HepG2 (cell line): ENCODE measurements at regions not wholly inside any gene's neighbourhood (a gene's known extent, or its start where the extent isn't known, plus 50 kb on each side); places are given as distances from the start of the nearest gene placed in this dataset.

Experiments used
- ATRX ChIP-seq: sonication (generic); formaldehyde crosslinking; IDR thresholded peaks from 2 replicates; pipeline ENCODE4 v1.4.0; 2020; ENCODE audit warnings: missing genetic modification reagents, borderline replicate concordance
- BRCA1 ChIP-seq: sonication (generic); formaldehyde crosslinking; IDR thresholded peaks from 2 replicates; pipeline ENCODE4 v1.4.0; 2020; ENCODE audit warnings: missing genetic modification reagents
- EZH2 ChIP-seq: conservative IDR thresholded peaks from 2 replicates; pipeline ENCODE4 v1.6.1; 2012; ENCODE audit warnings: mild to moderate bottlenecking, low read depth, low read length, moderate library complexity
- FOXC1 ChIP-seq: sonication (generic); formaldehyde crosslinking; IDR thresholded peaks from 2 replicates; pipeline ENCODE4 v1.8.0; 2022; ENCODE audit warnings: mild to moderate bottlenecking, missing genetic modification reagents, borderline replicate concordance
- JDP2 ChIP-seq: sonication (generic); formaldehyde crosslinking; IDR thresholded peaks from 2 replicates; pipeline ENCODE4 v1.8.1; 2022; ENCODE audit warnings: missing genetic modification reagents, borderline replicate concordance
- KDM5A ChIP-seq: fragments of 200-600 bp; sonication (generic); IDR thresholded peaks from 2 replicates; pipeline ENCODE4 v1.7.0; 2018; ENCODE audit warnings: antibody characterized with exemption, mild to moderate bottlenecking, low read length, borderline replicate concordance
- MEIS2 ChIP-seq: sonication (generic); formaldehyde crosslinking; IDR thresholded peaks from 2 replicates; pipeline ENCODE4 v1.9.0; 2021; ENCODE audit warnings: mild to moderate bottlenecking, missing genetic modification reagents
- MXI1 ChIP-seq: IDR thresholded peaks from 3 replicates; pipeline ENCODE4 v1.6.1; 2012; ENCODE audit warnings: low read depth, low read length, inconsistent platforms, borderline replicate concordance
- NRL ChIP-seq: sonication (generic); formaldehyde crosslinking; IDR thresholded peaks from 2 replicates; pipeline ENCODE4 v1.5.0; 2020; ENCODE audit warnings: missing genetic modification reagents, mild to moderate bottlenecking, moderate library complexity, borderline replicate concordance
- SP4 ChIP-seq: sonication (generic); formaldehyde crosslinking; IDR thresholded peaks from 2 replicates; pipeline ENCODE4 v1.8.1; 2023; ENCODE audit warnings: mild to moderate bottlenecking, missing genetic modification reagents
- SRSF9 ChIP-seq: fragments of 200-400 bp; formaldehyde crosslinking; IDR thresholded peaks from 2 replicates; pipeline ENCODE4 v1.6.1; 2018; ENCODE audit warnings: borderline replicate concordance, mild to moderate bottlenecking, low read depth, low read length; ENCODE audit not compliant: insufficient read depth, poor library complexity, severe bottlenecking
- ZKSCAN1 ChIP-seq: fragments of 150-350 bp; IDR thresholded peaks from 2 replicates; pipeline ENCODE4 v1.6.1; 2014; ENCODE audit warnings: low read length
- ZNF343 ChIP-seq: sonication (generic); formaldehyde crosslinking; IDR thresholded peaks from 2 replicates; pipeline ENCODE4 v1.4.0; 2020; ENCODE audit warnings: mild to moderate bottlenecking, missing genetic modification reagents
- ZNF562 ChIP-seq: sonication (generic); formaldehyde crosslinking; IDR thresholded peaks from 2 replicates; pipeline ENCODE4 v1.8.0; 2022; ENCODE audit warnings: missing genetic modification reagents, borderline replicate concordance
- ZNF709 ChIP-seq: sonication (generic); formaldehyde crosslinking; IDR thresholded peaks from 2 replicates; pipeline ENCODE4 v1.5.0; 2020; ENCODE audit warnings: mild to moderate bottlenecking, missing genetic modification reagents
- ZNF724P ChIP-seq: sonication (generic); formaldehyde crosslinking; IDR thresholded peaks from 2 replicates; pipeline ENCODE4 v1.8.0; 2022; ENCODE audit warnings: missing genetic modification reagents, borderline replicate concordance
- ZNF850 ChIP-seq: sonication (generic); formaldehyde crosslinking; conservative IDR thresholded peaks from 2 replicates; pipeline ENCODE4 v1.9.0; 2021; ENCODE audit warnings: mild to moderate bottlenecking, missing genetic modification reagents
- ZNF878 ChIP-seq: sonication (generic); formaldehyde crosslinking; IDR thresholded peaks from 2 replicates; pipeline ENCODE4 v1.8.1; 2023; ENCODE audit warnings: mild to moderate bottlenecking, missing genetic modification reagents, moderate library complexity
- ZSCAN25 ChIP-seq: sonication (generic); formaldehyde crosslinking; IDR thresholded peaks from 2 replicates; pipeline ENCODE4 v1.8.0; 2022; ENCODE audit warnings: mild to moderate bottlenecking, missing genetic modification reagents
- ZSCAN9 ChIP-seq: IDR thresholded peaks from 2 replicates; pipeline ENCODE4 v1.6.1; 2016; ENCODE audit warnings: borderline replicate concordance
- TF ChIP-seq, protein P1 (sequence below): sonication (generic); formaldehyde crosslinking; IDR thresholded peaks from 2 replicates; pipeline ENCODE4 v1.4.0; 2020; ENCODE audit warnings: missing genetic modification reagents
- TF ChIP-seq, protein P2 (sequence below): IDR thresholded peaks from 2 replicates; pipeline ENCODE4 v1.6.1; 2012; ENCODE audit warnings: inconsistent platforms
- TF ChIP-seq, protein P3 (sequence below): sonication (generic); formaldehyde crosslinking; conservative IDR thresholded peaks from 2 replicates; pipeline ENCODE4 v1.4.0; 2020; ENCODE audit warnings: missing genetic modification reagents
- TF ChIP-seq, protein P4 (sequence below): sonication (generic); formaldehyde crosslinking; IDR thresholded peaks from 2 replicates; pipeline ENCODE4 v1.4.0; 2020; ENCODE audit warnings: missing genetic modification reagents

DNA sequence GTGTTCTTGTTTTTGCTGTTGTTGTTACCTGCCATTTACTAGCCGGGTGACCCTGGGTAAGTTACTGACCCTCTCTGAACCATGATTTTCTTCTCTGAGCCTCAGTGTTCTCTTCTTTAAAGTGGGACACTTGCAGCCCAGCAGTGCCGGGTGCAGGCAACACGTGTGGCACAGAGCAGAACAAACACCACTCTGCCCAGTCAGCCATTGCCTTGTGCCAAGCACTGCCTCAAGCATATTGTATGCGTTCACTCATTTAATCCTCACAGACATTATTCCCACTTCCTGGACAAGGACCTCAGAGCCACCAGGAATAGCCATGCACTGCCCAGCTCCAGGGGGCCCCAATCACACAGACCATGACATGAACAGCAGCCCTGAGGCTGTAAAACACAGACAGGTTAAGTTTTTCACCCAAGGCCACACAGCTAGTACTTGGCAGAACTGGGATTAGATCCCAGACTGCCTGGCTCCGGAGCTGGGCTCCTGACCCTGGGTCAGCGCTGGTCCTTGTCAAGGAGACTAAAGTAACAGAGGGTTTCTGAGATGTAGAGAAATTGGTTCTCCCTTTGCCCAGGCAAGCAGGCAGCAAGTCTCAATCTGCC, 74.0 kb upstream of the PTPN1 start (continued):
- TF ChIP-seq BRCA1 (CRISPR knock-in tag): 0 out of 2 replicates have a peak, but pooled peaks have one; percentile 35
- TF ChIP-seq MXI1: no peak
- TF ChIP-seq ZSCAN25: no peak
- TF ChIP-seq ZNF709: no peak
- no peak for TF ChIP-seq JDP2 (CRISPR knock-in tag)
- no peak for TF ChIP-seq ZNF343
- TF ChIP-seq FOXC1: no peak
- TF ChIP-seq ZKSCAN1: 0 out of 2 replicates have a peak, but pooled peaks have one; percentile 30
- TF ChIP-seq ATRX (CRISPR knock-in tag): no peak
- TF ChIP-seq, protein P1, sequence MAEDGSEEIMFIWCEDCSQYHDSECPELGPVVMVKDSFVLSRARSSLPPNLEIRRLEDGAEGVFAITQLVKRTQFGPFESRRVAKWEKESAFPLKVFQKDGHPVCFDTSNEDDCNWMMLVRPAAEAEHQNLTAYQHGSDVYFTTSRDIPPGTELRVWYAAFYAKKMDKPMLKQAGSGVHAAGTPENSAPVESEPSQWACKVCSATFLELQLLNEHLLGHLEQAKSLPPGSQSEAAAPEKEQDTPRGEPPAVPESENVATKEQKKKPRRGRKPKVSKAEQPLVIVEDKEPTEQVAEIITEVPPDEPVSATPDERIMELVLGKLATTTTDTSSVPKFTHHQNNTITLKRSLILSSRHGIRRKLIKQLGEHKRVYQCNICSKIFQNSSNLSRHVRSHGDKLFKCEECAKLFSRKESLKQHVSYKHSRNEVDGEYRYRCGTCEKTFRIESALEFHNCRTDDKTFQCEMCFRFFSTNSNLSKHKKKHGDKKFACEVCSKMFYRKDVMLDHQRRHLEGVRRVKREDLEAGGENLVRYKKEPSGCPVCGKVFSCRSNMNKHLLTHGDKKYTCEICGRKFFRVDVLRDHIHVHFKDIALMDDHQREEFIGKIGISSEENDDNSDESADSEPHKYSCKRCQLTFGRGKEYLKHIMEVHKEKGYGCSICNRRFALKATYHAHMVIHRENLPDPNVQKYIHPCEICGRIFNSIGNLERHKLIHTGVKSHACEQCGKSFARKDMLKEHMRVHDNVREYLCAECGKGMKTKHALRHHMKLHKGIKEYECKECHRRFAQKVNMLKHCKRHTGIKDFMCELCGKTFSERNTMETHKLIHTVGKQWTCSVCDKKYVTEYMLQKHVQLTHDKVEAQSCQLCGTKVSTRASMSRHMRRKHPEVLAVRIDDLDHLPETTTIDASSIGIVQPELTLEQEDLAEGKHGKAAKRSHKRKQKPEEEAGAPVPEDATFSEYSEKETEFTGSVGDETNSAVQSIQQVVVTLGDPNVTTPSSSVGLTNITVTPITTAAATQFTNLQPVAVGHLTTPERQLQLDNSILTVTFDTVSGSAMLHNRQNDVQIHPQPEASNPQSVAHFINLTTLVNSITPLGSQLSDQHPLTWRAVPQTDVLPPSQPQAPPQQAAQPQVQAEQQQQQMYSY (CRISPR knock-in tag): no peak
- TF ChIP-seq KDM5A: no peak
- TF ChIP-seq ZNF878 (CRISPR knock-in tag): no peak
- TF ChIP-seq, protein P2, sequence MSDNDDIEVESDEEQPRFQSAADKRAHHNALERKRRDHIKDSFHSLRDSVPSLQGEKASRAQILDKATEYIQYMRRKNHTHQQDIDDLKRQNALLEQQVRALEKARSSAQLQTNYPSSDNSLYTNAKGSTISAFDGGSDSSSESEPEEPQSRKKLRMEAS: peak; percentile 6; the same call in 1 of the 2 replicates
- TF ChIP-seq ZSCAN9 (CRISPR knock-in tag): no peak
- no peak for TF ChIP-seq ZNF850
- peak; percentile 46; the same call in 1 of the 2 replicates for TF ChIP-seq SP4
- TF ChIP-seq, protein P3, sequence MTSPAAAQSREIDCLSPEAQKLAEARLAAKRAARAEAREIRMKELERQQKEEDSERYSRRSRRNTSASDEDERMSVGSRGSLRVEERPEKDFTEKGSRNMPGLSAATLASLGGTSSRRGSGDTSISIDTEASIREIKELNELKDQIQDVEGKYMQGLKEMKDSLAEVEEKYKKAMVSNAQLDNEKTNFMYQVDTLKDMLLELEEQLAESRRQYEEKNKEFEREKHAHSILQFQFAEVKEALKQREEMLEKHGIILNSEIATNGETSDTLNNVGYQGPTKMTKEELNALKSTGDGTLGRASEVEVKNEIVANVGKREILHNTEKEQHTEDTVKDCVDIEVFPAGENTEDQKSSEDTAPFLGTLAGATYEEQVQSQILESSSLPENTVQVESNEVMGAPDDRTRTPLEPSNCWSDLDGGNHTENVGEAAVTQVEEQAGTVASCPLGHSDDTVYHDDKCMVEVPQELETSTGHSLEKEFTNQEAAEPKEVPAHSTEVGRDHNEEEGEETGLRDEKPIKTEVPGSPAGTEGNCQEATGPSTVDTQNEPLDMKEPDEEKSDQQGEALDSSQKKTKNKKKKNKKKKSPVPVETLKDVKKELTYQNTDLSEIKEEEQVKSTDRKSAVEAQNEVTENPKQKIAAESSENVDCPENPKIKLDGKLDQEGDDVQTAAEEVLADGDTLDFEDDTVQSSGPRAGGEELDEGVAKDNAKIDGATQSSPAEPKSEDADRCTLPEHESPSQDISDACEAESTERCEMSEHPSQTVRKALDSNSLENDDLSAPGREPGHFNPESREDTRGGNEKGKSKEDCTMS (CRISPR knock-in tag): no peak
- 0 out of 2 replicates have a peak, but pooled peaks have one; percentile 21 for TF ChIP-seq NRL (CRISPR knock-in tag)
- TF ChIP-seq ZNF562: no peak
- TF ChIP-seq MEIS2 (CRISPR knock-in tag): 0 out of 2 replicates have a peak, but pooled peaks have one; percentile 22
- TF ChIP-seq, protein P4, sequence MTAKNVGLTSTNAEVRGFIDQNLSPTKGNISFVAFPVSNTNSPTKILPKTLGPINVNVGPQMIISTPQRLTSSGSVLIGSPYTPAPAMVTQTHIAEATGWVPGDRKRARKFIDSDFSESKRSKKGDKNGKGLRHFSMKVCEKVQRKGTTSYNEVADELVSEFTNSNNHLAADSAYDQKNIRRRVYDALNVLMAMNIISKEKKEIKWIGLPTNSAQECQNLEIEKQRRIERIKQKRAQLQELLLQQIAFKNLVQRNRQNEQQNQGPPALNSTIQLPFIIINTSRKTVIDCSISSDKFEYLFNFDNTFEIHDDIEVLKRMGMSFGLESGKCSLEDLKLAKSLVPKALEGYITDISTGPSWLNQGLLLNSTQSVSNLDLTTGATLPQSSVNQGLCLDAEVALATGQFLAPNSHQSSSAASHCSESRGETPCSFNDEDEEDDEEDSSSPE (CRISPR knock-in tag): no peak
- no peak for TF ChIP-seq EZH2
- no peak for TF ChIP-seq ZNF724P (CRISPR knock-in tag)
- TF ChIP-seq SRSF9: no peak
